A673 (cell line): ENCODE measurements at regions not wholly inside any gene's neighbourhood (a gene's known extent, or its start where the extent isn't known, plus 50 kb on each side); places are given as distances from the start of the nearest gene placed in this dataset.

ENCODE experiments used
- BruUV-seq: library from RNA; stranded (reverse); fragments of 400-500 nt; replicated peaks from 2 replicates; lab custom pipeline; 2021; lab: Mats Ljungman, UMichigan
- CTCF ChIA-PET: fragments of 300-600 bp; sonication (Branson Sonifier 250); formaldehyde crosslinking; loops from one replicate; lab custom pipeline; 2022; ENCODE audit warnings: antibody characterized with exemption; lab: Charles Lee
- POLR2A ChIA-PET: fragments of 300-600 bp; sonication (Branson Sonifier 250); formaldehyde crosslinking; loops from one replicate; lab custom pipeline; 2022; ENCODE audit warnings: antibody characterized with exemption; ENCODE audit not compliant: low non-redundant PET; lab: Charles Lee
- DNase-seq: peaks from one replicate; pipeline ENCODE4 v3.0.0-alpha.2; 2015; ENCODE audit warnings: low spot score
- H3K27ac ChIP-seq: fragments of 200-600 bp; sonication (generic); 2 replicates; pipeline ENCODE4 v1.5.1; 2016; ENCODE audit warnings: mixed run types, low read depth, mild to moderate bottlenecking, mixed read lengths, antibody characterized with exemption, low read length; ENCODE audit not compliant: poor library complexity, severe bottlenecking
- H3K27me3 ChIP-seq: fragments of 200-600 bp; sonication (generic); replicated peaks from 2 replicates; pipeline ENCODE4 v1.6.1; 2017; ENCODE audit warnings: mixed run types, low read depth, mild to moderate bottlenecking, mixed read lengths, antibody characterized with exemption, low read length; ENCODE audit not compliant: insufficient read depth, poor library complexity
- H3K36me3 ChIP-seq: fragments of 200-600 bp; sonication (generic); 2 replicates; pipeline ENCODE4 v1.6.1; 2016; ENCODE audit warnings: mixed run types, mild to moderate bottlenecking, mixed read lengths, antibody characterized with exemption, low read length; ENCODE audit not compliant: insufficient read depth, poor library complexity, severe bottlenecking
- H3K4me1 ChIP-seq: fragments of 200-600 bp; sonication (generic); 2 replicates; pipeline ENCODE4 v1.6.1; 2017; ENCODE audit warnings: mixed run types, mild to moderate bottlenecking, mixed read lengths, antibody characterized with exemption, low read length; ENCODE audit not compliant: insufficient read depth, poor library complexity, severe bottlenecking
- H3K4me3 ChIP-seq: fragments of 200-600 bp; sonication (generic); 2 replicates; pipeline ENCODE4 v1.5.1; 2016; ENCODE audit warnings: low read depth, mixed run types, mild to moderate bottlenecking, mixed read lengths, low read length; ENCODE audit not compliant: poor library complexity, severe bottlenecking
- H3K9me3 ChIP-seq: fragments of 200-600 bp; sonication (generic); 2 replicates; pipeline ENCODE4 v1.6.1; 2016; ENCODE audit warnings: mixed run types, low read depth, mild to moderate bottlenecking, mixed read lengths, antibody characterized with exemption, low read length; ENCODE audit not compliant: poor library complexity, severe bottlenecking
- EZH2 ChIP-seq: fragments of 200-600 bp; sonication (generic); IDR thresholded peaks from 2 replicates; pipeline ENCODE4 v1.6.1; 2017; ENCODE audit warnings: borderline replicate concordance, low read depth, mild to moderate bottlenecking, mixed read lengths, antibody characterized with exemption, low read length; ENCODE audit not compliant: poor library complexity, severe bottlenecking
- intact Hi-C: fragments of 100-400 bp; cut with micrococcal nuclease; formaldehyde crosslinking; loops from one replicate; pipeline ENCODE4 v1.10.0; 2022; ENCODE audit not compliant: unreplicated experiment
- TF ChIP-seq, protein P1 (sequence below): fragments of 300-800, 200-600 bp; sonication (generic); conservative IDR thresholded peaks from 2 replicates; pipeline ENCODE4 v1.5.1; 2017; ENCODE audit warnings: low read depth, mild to moderate bottlenecking, antibody characterized with exemption, low read length, moderate library complexity, mixed read lengths

DNA sequence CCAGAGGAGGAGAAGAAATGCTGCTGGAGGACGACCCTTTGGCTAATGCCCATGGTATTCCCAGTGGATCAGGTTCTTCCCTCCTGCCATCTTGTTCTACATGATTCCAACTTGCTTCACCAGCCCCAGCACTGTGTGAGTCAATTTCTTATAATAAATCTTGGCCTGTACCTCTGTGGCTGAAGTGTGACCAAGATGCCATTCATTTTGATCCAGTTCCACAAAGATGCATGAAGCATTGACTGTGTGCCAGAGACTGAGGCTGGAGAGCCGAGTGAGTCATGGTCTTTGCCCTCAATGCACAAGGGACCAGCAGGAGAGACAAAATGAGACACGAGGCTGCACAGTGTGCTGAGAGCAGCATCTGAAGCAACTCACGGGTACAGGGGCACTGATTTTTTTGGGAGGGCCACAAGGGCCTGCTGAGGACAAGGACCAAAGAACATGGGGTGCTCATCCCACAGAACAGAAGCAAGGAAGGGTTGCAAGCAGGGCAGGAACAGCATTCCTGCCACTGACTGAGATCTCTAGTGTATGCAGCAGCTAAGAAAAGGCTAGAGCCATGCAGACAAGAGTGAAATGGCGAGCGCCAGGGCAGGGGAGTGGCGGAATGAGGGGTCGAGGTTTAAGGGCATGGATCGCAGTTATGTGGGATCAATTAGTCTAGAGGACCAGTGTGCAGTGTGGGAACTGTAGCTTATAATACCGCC lies 207.0 kb downstream of the THBS2 start:
- Histone ChIP-seq H3K27me3 (peaks cover 3% of the 10 kb centered on the region), H3K36me3 (no peaks in the 10 kb centered on the region), H3K4me1 (no peaks in the 10 kb centered on the region), H3K4me3 (no peak overlapping the region), H3K27ac (no peak overlapping the region), H3K9me3 (no peaks in the 10 kb centered on the region)
- no peak for TF ChIP-seq EZH2
- TF ChIP-seq, protein P1, sequence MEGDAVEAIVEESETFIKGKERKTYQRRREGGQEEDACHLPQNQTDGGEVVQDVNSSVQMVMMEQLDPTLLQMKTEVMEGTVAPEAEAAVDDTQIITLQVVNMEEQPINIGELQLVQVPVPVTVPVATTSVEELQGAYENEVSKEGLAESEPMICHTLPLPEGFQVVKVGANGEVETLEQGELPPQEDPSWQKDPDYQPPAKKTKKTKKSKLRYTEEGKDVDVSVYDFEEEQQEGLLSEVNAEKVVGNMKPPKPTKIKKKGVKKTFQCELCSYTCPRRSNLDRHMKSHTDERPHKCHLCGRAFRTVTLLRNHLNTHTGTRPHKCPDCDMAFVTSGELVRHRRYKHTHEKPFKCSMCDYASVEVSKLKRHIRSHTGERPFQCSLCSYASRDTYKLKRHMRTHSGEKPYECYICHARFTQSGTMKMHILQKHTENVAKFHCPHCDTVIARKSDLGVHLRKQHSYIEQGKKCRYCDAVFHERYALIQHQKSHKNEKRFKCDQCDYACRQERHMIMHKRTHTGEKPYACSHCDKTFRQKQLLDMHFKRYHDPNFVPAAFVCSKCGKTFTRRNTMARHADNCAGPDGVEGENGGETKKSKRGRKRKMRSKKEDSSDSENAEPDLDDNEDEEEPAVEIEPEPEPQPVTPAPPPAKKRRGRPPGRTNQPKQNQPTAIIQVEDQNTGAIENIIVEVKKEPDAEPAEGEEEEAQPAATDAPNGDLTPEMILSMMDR, result no peak
- POLR2A ChIA-PET, result no interaction called here
- intact Hi-C loops, result no loop called here
- DNase-seq, result no peak
- CTCF ChIA-PET, result no interaction called here
- no TSS peak for BruUV-seq

DNA sequence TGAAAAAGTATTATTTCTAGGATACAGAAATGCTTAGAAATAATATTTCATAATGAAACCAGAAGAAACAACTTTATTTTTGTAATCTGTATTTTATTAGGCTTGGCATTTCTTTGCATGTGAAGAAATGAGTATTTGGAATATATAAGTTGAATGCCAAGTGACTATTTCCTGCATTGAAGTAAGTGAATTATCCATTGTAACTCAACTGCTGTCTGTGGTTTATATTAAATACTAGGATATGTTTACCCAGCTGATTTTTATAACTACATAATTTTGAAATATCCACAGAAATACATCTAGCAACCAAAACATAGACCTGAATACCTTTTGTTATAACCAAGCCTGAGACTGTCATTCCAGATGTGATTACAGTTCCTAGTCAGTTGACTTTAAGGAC lies 207.6 kb downstream of the THBS2 start:
- DNase-seq, result no peak
- no peak for TF ChIP-seq EZH2
- TF ChIP-seq, protein P1, result no peak
- H3K27ac ChIP-seq, result no peak overlapping the region
- BruUV-seq, result no TSS peak
- CTCF ChIA-PET, result no interaction called here
- H3K4me1 ChIP-seq, result no peaks in the 10 kb centered on the region
- no peak overlapping the region for H3K4me3 ChIP-seq
- intact Hi-C loops, result no loop called here
- H3K36me3 ChIP-seq, result no peaks in the 10 kb centered on the region
- no peaks in the 10 kb centered on the region for H3K9me3 ChIP-seq
- POLR2A ChIA-PET, result no interaction called here
- peaks cover 3% of the 10 kb centered on the region for H3K27me3 ChIP-seq

DNA sequence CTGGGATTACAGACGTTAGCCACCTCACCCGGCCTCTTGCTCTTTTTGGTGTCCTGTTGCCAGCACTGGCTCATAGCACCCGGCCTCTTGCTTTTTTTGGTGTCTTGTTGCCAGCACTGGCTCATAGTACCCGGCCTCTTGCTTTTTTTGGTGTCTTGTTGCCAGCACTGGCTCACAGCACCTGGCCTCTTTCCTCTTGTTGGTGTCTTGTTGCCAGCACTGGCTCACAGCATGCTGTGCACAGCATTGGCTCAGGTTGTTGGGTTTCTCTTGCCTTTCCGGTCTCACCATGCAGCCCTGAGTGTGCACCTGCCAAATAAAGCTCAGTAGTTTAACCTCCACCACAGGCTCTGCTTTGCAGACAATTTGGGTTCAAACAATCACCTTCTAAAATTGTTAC lies 208.2 kb downstream of the THBS2 start:
- no peak overlapping the region for H3K4me3 ChIP-seq
- no peak for DNase-seq
- TF ChIP-seq, protein P1, result no peak
- TF ChIP-seq EZH2, result no peak
- no TSS peak for BruUV-seq
- ChIA-PET CTCF (no interaction called here), POLR2A (no interaction called here)
- no peak overlapping the region for H3K27ac ChIP-seq
- intact Hi-C loops, result no loop called here
- no peaks in the 10 kb centered on the region for H3K36me3 ChIP-seq
- no peaks in the 10 kb centered on the region for H3K9me3 ChIP-seq
- H3K27me3 ChIP-seq, result peaks cover 3% of the 10 kb centered on the region
- no peaks in the 10 kb centered on the region for H3K4me1 ChIP-seq
